Bronchial epithelial cell (primary cell): ENCODE measurements at regions not wholly inside any gene's neighbourhood (a gene's known extent, or its start where the extent isn't known, plus 50 kb on each side); places are given as distances from the start of the nearest gene placed in this dataset.

Experiments used
- DNase-seq: peaks from one replicate; pipeline ENCODE4 v3.0.0-alpha.2; 2010; ENCODE audit warnings: low read depth
- FAIRE-seq: peaks from 2 replicates; lab custom pipeline; 2011; peaks lifted over from hg19 to GRCh38; lab: Jason Lieb, UNC
- H3K27me3 ChIP-seq: 2 replicates; pipeline ENCODE4 v1.5.1; 2011; ENCODE audit warnings: low read length; ENCODE audit not compliant: control insufficient read depth, insufficient read depth
- H3K36me3 ChIP-seq: 2 replicates; pipeline ENCODE4 v1.5.1; 2011; ENCODE audit warnings: low read length; ENCODE audit not compliant: control insufficient read depth, insufficient read depth
- H3K4me3 ChIP-seq: 2 replicates; pipeline ENCODE4 v1.5.1; 2011; ENCODE audit warnings: mild to moderate bottlenecking, low read depth, low read length, control low read depth
- TF ChIP-seq, protein P1 (sequence below): IDR thresholded peaks from 2 replicates; pipeline ENCODE4 v1.5.1; 2011; ENCODE audit warnings: mild to moderate bottlenecking, moderate library complexity, low read length, control low read depth, inconsistent platforms; ENCODE audit not compliant: insufficient read depth, severe bottlenecking

DNA sequence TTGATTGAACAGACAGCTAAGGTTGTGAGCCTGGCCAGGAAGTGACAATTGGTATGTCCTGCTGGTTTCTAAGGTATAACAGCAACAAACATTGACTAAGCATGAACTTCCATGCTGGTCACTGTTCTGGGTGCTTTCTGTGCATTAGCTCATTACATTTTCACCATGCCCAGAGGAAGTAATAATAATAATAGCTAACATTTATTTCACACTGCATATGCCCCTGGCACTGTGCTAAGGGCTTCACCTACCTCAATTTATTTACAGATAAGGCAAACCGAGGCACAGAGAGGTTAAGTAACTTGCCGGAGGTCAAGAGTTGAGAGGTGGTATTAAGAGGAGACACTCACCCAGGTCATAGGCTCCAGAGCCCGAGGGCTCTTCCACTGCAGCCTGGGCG is 113.6 kb downstream of the PDCL3 start:
- TF ChIP-seq, protein P1, sequence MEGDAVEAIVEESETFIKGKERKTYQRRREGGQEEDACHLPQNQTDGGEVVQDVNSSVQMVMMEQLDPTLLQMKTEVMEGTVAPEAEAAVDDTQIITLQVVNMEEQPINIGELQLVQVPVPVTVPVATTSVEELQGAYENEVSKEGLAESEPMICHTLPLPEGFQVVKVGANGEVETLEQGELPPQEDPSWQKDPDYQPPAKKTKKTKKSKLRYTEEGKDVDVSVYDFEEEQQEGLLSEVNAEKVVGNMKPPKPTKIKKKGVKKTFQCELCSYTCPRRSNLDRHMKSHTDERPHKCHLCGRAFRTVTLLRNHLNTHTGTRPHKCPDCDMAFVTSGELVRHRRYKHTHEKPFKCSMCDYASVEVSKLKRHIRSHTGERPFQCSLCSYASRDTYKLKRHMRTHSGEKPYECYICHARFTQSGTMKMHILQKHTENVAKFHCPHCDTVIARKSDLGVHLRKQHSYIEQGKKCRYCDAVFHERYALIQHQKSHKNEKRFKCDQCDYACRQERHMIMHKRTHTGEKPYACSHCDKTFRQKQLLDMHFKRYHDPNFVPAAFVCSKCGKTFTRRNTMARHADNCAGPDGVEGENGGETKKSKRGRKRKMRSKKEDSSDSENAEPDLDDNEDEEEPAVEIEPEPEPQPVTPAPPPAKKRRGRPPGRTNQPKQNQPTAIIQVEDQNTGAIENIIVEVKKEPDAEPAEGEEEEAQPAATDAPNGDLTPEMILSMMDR = no peak
- Histone ChIP-seq H3K4me3 (no peak overlapping the region), H3K27me3 (no peaks in the 10 kb centered on the region), H3K36me3 (no peaks in the 10 kb centered on the region)
- FAIRE-seq (no peak), DNase-seq (no peak)

DNA sequence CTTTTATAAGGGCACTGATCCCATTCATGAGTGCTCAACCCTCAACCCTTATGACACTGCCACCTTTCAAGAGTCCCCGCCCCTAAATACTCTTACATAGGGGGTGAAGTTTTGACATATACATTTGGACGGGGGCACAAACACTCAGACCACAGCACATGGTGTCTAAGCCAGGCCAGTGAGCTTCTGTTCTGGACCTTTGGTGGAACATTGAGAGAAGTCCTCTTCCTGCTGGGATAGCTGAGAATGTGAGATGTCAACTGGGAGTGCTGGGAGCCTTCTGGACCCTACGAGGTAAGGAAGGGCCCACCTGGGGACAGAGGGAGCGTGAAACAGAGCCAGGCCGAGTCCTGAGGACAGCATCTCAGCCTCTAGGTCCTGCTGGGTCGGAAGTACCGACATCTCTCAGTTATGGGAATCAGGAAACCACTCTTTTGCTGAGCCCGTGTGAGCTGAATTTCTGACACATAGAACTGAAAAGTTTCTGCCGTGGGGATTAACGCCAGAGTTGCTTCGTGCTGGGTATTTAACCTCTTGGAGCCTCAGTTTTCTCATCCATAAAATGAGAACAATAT is 114.9 kb downstream of the PDCL3 start:
- Histone ChIP-seq H3K4me3 (no peak overlapping the region), H3K27me3 (no peaks in the 10 kb centered on the region), H3K36me3 (no peaks in the 10 kb centered on the region)
- no peak for FAIRE-seq
- no peak for DNase-seq
- TF ChIP-seq, protein P1 = no peak

DNA sequence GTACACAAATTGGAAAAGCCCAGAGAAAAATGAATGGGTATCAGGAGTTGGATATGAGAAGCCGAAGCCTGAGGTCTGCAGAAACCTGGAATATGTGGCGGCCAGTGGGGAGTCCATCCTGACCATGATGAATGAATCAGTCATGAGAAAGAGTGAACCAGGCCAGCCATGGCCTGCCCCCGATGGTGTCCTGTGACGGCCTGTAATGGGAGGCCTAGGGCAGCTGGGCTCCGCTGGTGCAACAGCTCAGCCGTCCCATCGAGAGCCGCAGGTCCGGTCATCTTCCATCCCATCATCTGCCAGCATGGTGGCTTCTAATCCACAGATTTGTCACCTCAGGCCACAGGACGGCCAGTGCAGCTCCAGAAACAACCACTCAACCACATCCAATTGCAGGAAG is 116.4 kb downstream of the PDCL3 start:
- no peak for DNase-seq
- Histone ChIP-seq H3K27me3 (no peaks in the 10 kb centered on the region), H3K4me3 (no peak overlapping the region), H3K36me3 (no peaks in the 10 kb centered on the region)
- TF ChIP-seq, protein P1 = no peak
- no peak for FAIRE-seq

DNA sequence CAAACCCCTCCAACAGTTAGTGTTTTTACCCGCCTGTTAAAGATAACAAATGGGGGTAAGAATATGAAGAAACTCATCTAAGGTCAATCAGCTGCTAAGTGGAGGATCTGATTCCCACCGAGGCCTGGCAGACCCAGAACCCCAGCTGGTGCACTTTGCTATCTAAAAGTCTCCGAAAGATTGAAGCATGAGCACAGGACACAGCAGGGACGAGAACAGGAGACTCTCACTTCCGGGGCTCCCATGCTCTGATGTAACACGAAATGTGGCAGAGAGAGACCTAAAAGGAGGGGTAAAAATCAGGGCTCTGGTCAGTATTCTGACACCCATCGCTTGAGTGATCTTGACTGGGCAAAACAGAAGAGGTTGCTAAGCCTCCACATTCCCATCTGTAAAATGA is 119.7 kb downstream of the PDCL3 start:
- TF ChIP-seq, protein P1 = no peak
- Histone ChIP-seq H3K4me3 (no peak overlapping the region), H3K36me3 (no peaks in the 10 kb centered on the region), H3K27me3 (no peaks in the 10 kb centered on the region)
- DNase-seq (no peak), FAIRE-seq (no peak)

DNA sequence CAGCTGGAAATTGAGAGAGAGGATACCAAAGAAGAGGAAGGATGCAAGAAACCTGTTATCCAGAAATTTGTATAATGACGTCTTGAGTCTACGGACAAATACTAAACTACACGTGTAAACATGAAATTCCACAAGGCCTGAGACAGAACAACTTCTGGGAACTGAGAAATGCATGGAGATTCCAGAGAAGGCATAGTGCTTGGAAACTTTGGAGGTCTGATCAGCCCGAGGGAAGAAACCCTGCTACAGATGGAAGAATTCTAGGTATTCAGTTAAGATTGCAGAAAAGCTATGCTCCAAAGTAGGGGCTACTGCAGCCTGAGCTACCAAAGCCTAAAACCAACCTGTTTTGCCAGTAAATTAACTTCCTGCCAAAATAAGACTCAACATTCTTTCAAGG is 120.4 kb downstream of the PDCL3 start:
- TF ChIP-seq, protein P1 = no peak
- Histone ChIP-seq H3K27me3 (no peaks in the 10 kb centered on the region), H3K4me3 (no peak overlapping the region), H3K36me3 (no peaks in the 10 kb centered on the region)
- DNase-seq (no peak), FAIRE-seq (no peak)

DNA sequence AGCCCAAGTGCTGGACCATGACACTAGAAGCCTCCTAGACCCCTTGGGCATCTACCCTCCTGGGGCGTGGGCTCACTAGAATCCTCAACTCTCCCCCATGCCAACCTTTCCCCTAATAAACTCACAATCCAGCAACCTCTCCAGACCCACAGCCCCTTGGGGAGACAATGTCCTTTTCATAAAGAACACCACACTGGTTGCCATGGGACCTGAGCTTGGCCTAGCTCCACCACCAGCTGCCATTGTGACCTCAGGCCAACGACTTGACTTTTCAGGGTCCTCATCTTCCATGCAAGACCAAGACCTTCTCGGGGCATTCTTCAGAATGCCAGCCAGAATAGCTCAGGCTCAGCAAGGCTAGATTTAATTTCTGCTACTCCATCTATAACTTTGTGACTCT is 128.1 kb upstream of the NPAS2 start:
- Histone ChIP-seq H3K4me3 (no peak overlapping the region), H3K27me3 (no peaks in the 10 kb centered on the region), H3K36me3 (no peaks in the 10 kb centered on the region)
- FAIRE-seq = no peak
- TF ChIP-seq, protein P1 = no peak
- no peak for DNase-seq
